Activated CD8-positive, alpha-beta T cell treated with anti-CD3 and anti-CD28 coated beads for 36 hours (primary cell): ENCODE measurements at regions not wholly inside any gene's neighbourhood (a gene's known extent, or its start where the extent isn't known, plus 50 kb on each side); places are given as distances from the start of the nearest gene placed in this dataset.
"Not testable (repeated sequence)": the region's sequence is repeated elsewhere in the genome, so short reads cannot be mapped to it uniquely, and the experiment has no call there.

Experiments
- ATAC-seq: fragments of 200-7000 bp; cut with Tn5 transposase; one replicate; pipeline ENCODE4 v1.10.0; 2021; ENCODE audit warnings: mild to moderate bottlenecking, moderate library complexity
- CTCF ChIA-PET: fragments of 350-600 bp; sonication (Branson Sonifier 250); formaldehyde crosslinking; loops from one replicate; lab custom pipeline; 2021; ENCODE audit warnings: antibody characterized with exemption; lab: Charles Lee
- POLR2A ChIA-PET: fragments of 350-600 bp; sonication (Branson Sonifier 250); formaldehyde crosslinking; loops from one replicate; lab custom pipeline; 2021; ENCODE audit warnings: antibody characterized with exemption; lab: Charles Lee
- DNase-seq: peaks from one replicate; pipeline ENCODE4 v3.0.0-alpha.2; 2020
- H3K27ac Mint-ChIP-seq: one replicate; pipeline ENCODE4 v1.8.0; 2021; ENCODE audit warnings: mild to moderate bottlenecking, mixed read lengths
- H3K27me3 Mint-ChIP-seq: one replicate; pipeline ENCODE4 v1.8.0; 2021; ENCODE audit warnings: mixed read lengths
- H3K36me3 Mint-ChIP-seq: one replicate; pipeline ENCODE4 v1.8.0; 2021; ENCODE audit warnings: low read depth, mixed read lengths
- H3K4me1 Mint-ChIP-seq: one replicate; pipeline ENCODE4 v1.8.0; 2021; ENCODE audit warnings: low read depth, mixed read lengths
- H3K4me3 Mint-ChIP-seq: one replicate; pipeline ENCODE4 v1.8.0; 2021; ENCODE audit warnings: mild to moderate bottlenecking, moderate library complexity, mixed read lengths
- H3K9me3 Mint-ChIP-seq: one replicate; pipeline ENCODE4 v1.8.0; 2021; ENCODE audit warnings: mixed read lengths
- intact Hi-C: fragments of 100-400 bp; cut with micrococcal nuclease; formaldehyde crosslinking; loops from one replicate; pipeline ENCODE4 v1.10.0; 2022
- TF ChIP-seq, protein P1 (sequence below): fragments of 200-600 bp; IDR thresholded peaks from one replicate; pipeline ENCODE4 v1.8.0; 2022; ENCODE audit warnings: antibody characterized with exemption, mild to moderate bottlenecking

DNA sequence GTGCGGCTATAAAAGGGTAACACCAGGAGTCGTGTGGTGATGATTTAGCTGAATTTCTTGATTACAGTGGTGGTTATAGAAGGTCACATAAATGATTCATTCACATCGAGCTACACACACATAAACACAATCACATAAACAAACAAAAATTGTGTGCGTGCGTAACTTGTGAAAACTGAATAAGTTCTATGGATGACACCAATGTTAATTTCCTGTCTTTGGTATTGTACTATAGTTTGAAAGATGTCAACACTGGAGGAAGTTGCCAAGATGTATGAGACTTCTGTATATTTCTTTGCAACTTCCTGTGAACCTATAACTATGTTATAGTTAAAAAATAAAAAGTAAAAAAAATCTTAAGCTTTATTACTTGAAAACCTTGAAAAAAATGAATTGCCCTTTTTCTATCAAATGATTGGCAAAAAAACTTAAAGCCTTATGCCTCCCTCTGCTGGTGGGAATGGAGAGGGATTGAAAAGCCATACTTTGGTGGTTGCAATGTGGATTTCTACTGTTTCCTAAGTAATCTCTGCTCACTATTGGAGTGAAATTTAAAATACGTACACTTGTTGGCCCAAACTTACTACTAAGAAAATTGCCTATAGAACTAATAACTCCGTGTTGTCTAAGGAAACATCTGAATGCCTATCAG, 227.7 kb downstream of the RPIA start:
- TF ChIP-seq, protein P1, sequence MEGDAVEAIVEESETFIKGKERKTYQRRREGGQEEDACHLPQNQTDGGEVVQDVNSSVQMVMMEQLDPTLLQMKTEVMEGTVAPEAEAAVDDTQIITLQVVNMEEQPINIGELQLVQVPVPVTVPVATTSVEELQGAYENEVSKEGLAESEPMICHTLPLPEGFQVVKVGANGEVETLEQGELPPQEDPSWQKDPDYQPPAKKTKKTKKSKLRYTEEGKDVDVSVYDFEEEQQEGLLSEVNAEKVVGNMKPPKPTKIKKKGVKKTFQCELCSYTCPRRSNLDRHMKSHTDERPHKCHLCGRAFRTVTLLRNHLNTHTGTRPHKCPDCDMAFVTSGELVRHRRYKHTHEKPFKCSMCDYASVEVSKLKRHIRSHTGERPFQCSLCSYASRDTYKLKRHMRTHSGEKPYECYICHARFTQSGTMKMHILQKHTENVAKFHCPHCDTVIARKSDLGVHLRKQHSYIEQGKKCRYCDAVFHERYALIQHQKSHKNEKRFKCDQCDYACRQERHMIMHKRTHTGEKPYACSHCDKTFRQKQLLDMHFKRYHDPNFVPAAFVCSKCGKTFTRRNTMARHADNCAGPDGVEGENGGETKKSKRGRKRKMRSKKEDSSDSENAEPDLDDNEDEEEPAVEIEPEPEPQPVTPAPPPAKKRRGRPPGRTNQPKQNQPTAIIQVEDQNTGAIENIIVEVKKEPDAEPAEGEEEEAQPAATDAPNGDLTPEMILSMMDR: peak; percentile 41
- Mint-ChIP-seq H3K36me3 (no peaks in the 10 kb centered on the region), H3K4me1 (no peaks in the 10 kb centered on the region), H3K27ac (no peak overlapping the region), H3K27me3 (peaks cover 5% of the 10 kb centered on the region), H3K9me3 (no peaks in the 10 kb centered on the region), H3K4me3 (no peak overlapping the region)
- DNase-seq (peak; percentile 13), ATAC-seq (no peak)
- CTCF ChIA-PET: interaction anchor here (0.8 to 1.9 kb wide), 9 partner anchors 9 to 46 kb away, joined by 3 to 10 read pairs (median 5); no protein-coding TSS in a partner anchor
- POLR2A ChIA-PET: no interaction called here
- intact Hi-C loops: no loop called here

DNA sequence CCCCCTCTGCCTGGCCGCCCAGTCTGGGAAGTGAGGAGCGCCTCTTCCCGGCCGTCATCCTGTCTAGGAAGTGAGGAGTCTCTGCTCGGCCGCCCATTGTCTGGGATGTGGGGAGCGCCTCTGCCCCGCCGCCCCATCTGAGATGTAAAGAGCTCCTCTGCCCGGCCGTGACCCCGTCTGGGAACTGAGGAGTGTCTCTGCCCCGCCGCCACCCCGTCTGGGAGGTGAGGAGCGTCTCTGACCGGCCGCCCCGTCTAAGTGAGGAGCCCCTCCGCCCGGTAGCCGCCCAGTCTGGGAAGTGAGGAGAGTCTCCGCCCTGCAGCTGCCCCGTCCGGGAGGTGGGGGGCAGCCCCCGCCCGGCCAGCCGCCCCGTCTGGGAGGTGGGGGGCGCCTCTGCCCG, 228.9 kb downstream of the RPIA start:
- H3K4me3 Mint-ChIP-seq, intact Hi-C loops, POLR2A ChIA-PET, H3K9me3 Mint-ChIP-seq, H3K27me3 Mint-ChIP-seq, DNase-seq, ATAC-seq, CTCF ChIA-PET, H3K4me1 Mint-ChIP-seq, H3K27ac Mint-ChIP-seq, H3K36me3 Mint-ChIP-seq: not testable (repeated sequence)

DNA sequence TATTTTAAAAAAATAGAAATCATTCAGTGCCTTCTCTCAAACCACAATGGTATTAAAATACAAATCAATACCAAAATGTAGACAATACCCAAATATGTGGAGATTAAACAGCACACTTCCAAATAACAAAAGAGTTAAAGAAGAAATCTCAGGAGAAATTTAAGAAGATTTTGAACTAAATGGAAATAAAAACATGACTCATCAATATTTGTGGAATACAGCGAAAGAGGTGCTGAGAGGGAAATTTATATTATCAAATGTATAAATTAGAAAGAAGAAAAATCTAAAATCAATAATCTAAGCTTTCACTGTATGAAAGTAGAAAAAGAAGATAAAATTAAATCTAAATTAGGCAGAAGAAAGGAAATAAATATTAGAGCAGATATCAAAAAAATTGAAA, 233.1 kb downstream of the RPIA start:
- H3K36me3 Mint-ChIP-seq: no peaks in the 10 kb centered on the region
- H3K27ac Mint-ChIP-seq: no peak overlapping the region
- intact Hi-C loops: no loop called here
- POLR2A ChIA-PET: no interaction called here
- DNase-seq (no peak), ATAC-seq (no peak)
- no peaks in the 10 kb centered on the region for H3K9me3 Mint-ChIP-seq
- no peaks in the 10 kb centered on the region for H3K27me3 Mint-ChIP-seq
- H3K4me3 Mint-ChIP-seq: no peak overlapping the region
- TF ChIP-seq, protein P1: no peak
- CTCF ChIA-PET: interaction anchor here (0.7 to 1.7 kb wide), 2 partner anchors 44 to 50 kb away, joined by 3 to 4 read pairs; no protein-coding TSS in a partner anchor
- no peaks in the 10 kb centered on the region for H3K4me1 Mint-ChIP-seq

DNA sequence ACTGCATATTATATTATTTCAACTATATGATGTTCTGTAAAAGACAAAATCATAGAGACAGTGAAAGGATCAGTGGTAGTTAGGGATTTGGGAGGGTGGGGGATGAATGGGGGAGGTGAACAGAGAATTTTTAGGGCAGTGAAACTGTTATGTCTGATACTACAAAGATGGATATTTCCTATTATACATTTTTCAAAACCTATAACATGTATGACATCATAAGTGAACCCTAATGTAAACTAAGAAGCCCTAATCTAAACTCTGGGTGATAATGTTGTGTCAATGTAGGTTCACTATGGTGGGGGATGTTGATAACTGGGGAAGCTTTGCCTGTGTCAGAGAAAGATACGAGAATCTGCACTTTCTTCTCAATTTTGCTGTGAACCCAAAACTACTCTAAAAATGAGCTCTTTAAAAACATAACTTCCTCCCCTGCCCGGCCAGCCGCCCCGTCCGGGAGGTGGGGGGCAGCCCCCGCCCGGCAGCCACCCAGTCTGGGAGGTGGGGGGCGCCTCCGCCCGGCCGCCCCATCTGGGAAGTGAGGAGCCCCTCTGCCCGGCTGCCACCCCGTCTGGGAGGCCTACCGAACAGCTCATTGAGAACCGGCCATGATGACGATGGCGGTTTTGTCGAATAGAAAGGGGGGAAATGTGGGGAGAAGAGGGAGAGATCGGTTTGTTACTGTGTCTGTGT, 234.4 kb downstream of the RPIA start:
- H3K27me3 Mint-ChIP-seq: no peaks in the 10 kb centered on the region
- H3K4me1 Mint-ChIP-seq: no peaks in the 10 kb centered on the region
- DNase-seq (no peak), ATAC-seq (no peak)
- H3K27ac Mint-ChIP-seq: no peak overlapping the region
- intact Hi-C loops: no loop called here
- no peaks in the 10 kb centered on the region for H3K36me3 Mint-ChIP-seq
- ChIA-PET CTCF (no interaction called here), POLR2A (interaction anchor here (0.5 kb wide), 1 partner anchor 25 kb away, joined by 3 read pairs; no protein-coding TSS in a partner anchor)
- TF ChIP-seq, protein P1: no peak
- H3K9me3 Mint-ChIP-seq: no peaks in the 10 kb centered on the region
- H3K4me3 Mint-ChIP-seq: no peak overlapping the region

DNA sequence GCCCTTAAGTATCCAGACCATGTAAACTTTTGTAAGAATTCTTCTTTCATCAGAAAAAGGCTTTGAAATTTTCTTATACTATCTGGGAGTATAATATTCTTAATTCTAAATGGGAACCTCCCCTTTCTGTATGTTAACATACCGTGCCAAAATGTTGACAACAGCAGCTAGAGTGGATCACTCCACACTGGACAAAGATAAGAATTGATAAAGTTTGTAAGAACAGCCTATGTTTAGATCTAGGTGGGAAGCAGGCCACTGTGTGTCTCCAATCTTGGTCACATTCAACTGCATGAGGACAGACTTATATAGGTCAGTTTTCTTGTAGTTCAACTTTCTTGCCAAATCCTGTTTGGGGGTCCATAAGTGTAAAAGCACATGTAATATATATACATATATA, 235.7 kb downstream of the RPIA start:
- H3K27ac Mint-ChIP-seq: no peak overlapping the region
- H3K9me3 Mint-ChIP-seq: no peaks in the 10 kb centered on the region
- no peaks in the 10 kb centered on the region for H3K36me3 Mint-ChIP-seq
- ChIA-PET POLR2A (no interaction called here), CTCF (no interaction called here)
- intact Hi-C loops: no loop called here
- no peaks in the 10 kb centered on the region for H3K4me1 Mint-ChIP-seq
- no peak for DNase-seq
- H3K27me3 Mint-ChIP-seq: no peaks in the 10 kb centered on the region
- H3K4me3 Mint-ChIP-seq: no peak overlapping the region
- ATAC-seq: no peak
- TF ChIP-seq, protein P1: no peak
